GM19351 (cell line): ENCODE measurements at regions not wholly inside any gene's neighbourhood (a gene's known extent, or its start where the extent isn't known, plus 50 kb on each side); places are given as distances from the start of the nearest gene placed in this dataset.
"Not testable (repeated sequence)": the region's sequence is repeated elsewhere in the genome, so short reads cannot be mapped to it uniquely, and the experiment has no call there.

ENCODE experiments used
- ATAC-seq: cut with Tn5 transposase; IDR thresholded peaks from one replicate; pipeline ENCODE4 v1.9.1; 2021; ENCODE audit warnings: mild to moderate bottlenecking, moderate library complexity; ENCODE audit not compliant: unreplicated experiment

- no peak for ATAC-seq
These were observed 480.3 kb downstream of the DIRAS2 start for GRCh38 chr9:90162326-90162725.

GRCh38 chr9:90162819-90163218 lies 479.8 kb downstream of the DIRAS2 start:
- no peak for ATAC-seq

- no peak for ATAC-seq
These were observed 477.3 kb downstream of the DIRAS2 start for GRCh38 chr9:90165281-90165680.

GRCh38 chr9:90166374-90166773 lies 476.2 kb downstream of the DIRAS2 start:
- not testable (repeated sequence) for ATAC-seq

GRCh38 chr9:90167914-90168313 lies 474.7 kb downstream of the DIRAS2 start:
- ATAC-seq: no peak

GRCh38 chr9:90169490-90169889 lies 473.1 kb downstream of the DIRAS2 start:
- ATAC-seq: no peak

GRCh38 chr9:90173935-90174334 lies 468.7 kb downstream of the DIRAS2 start:
- not testable (repeated sequence) for ATAC-seq

- ATAC-seq: not testable (repeated sequence)
These were observed 468.3 kb downstream of the DIRAS2 start for GRCh38 chr9:90174346-90174745.

- no peak for ATAC-seq
These were observed 467.4 kb downstream of the DIRAS2 start for GRCh38 chr9:90175257-90175656.

GRCh38 chr9:90175865-90176264 lies 466.8 kb downstream of the DIRAS2 start:
- peak; percentile 56 for ATAC-seq

- no peak for ATAC-seq
These were observed 465.7 kb downstream of the DIRAS2 start for GRCh38 chr9:90176901-90177300.

- no peak for ATAC-seq
These were observed 462.2 kb downstream of the DIRAS2 start for GRCh38 chr9:90180381-90180780.

GRCh38 chr9:90188656-90189055 lies 454.0 kb downstream of the DIRAS2 start:
- peak; percentile 44 for ATAC-seq

- peak; percentile 100 for ATAC-seq
These were observed 453.3 kb downstream of the DIRAS2 start for GRCh38 chr9:90189306-90189705.

GRCh38 chr9:90192465-90192864 lies 450.2 kb downstream of the DIRAS2 start:
- ATAC-seq: not testable (repeated sequence)

- no peak for ATAC-seq
These were observed 443.7 kb downstream of the DIRAS2 start for GRCh38 chr9:90198956-90199355.

- no peak for ATAC-seq
These were observed 440.9 kb downstream of the DIRAS2 start for GRCh38 chr9:90201766-90202165.

GRCh38 chr9:90204128-90204831 lies 438.3 kb downstream of the DIRAS2 start:
- ATAC-seq: no peak

- ATAC-seq: not testable (repeated sequence)
These were observed 429.6 kb downstream of the DIRAS2 start for GRCh38 chr9:90213045-90213444.

- no peak for ATAC-seq
These were observed 423.0 kb downstream of the DIRAS2 start for GRCh38 chr9:90219548-90220118.

GRCh38 chr9:90221899-90222298 lies 420.7 kb downstream of the DIRAS2 start:
- not testable (repeated sequence) for ATAC-seq

- ATAC-seq: not testable (repeated sequence)
These were observed 415.7 kb downstream of the DIRAS2 start for GRCh38 chr9:90226839-90227338.
